ENCODE measurements at regions not wholly inside any gene's neighbourhood (a gene's known extent, or its start where the extent isn't known, plus 50 kb on each side); places are given as distances from the start of the nearest gene placed in this dataset.

- TF ChIP-seq SP1 (IDR thresholded peaks at IDR 0.05) (no peak), L3MBTL2 (conservative IDR thresholded peaks at IDR 0.05) (no peak), FOXK2 (IDR thresholded peaks at IDR 0.05) (no peak), FOXA1 (IDR thresholded peaks at IDR 0.05) (no peak), PKNOX1 (IDR thresholded peaks at IDR 0.05) (no peak), ARNT (IDR thresholded peaks at IDR 0.05) (no peak), CTBP1 (IDR thresholded peaks at IDR 0.05; ENCODE audit: borderline replicate concordance) (no peak), FOXM1 (IDR thresholded peaks at IDR 0.05; ENCODE audit: borderline replicate concordance) (no peak), LEF1 (IDR thresholded peaks at IDR 0.05; ENCODE audit: borderline replicate concordance) (no peak), BHLHE40 (IDR thresholded peaks at IDR 0.05; ENCODE audit: borderline replicate concordance) (no peak), HDGF (IDR thresholded peaks at IDR 0.05; ENCODE audit: borderline replicate concordance) (no peak), ZNF384 (IDR thresholded peaks at IDR 0.05) (no peak), NFRKB (IDR thresholded peaks at IDR 0.05) (no peak)
Observed at GRCh38 chr7:145151676-145152075, 315.8 kb upstream of the TPK1 start.
